IMR-90 (cell line): ENCODE measurements at regions not wholly inside any gene's neighbourhood (a gene's known extent, or its start where the extent isn't known, plus 50 kb on each side); places are given as distances from the start of the nearest gene placed in this dataset.

Source experiments
- ATAC-seq: fragments of 200-7000 bp; cut with Tn5 transposase; 2 replicates; pipeline ENCODE4 v1.9.1; 2020; ENCODE audit warnings: low read depth, mild to moderate bottlenecking, moderate library complexity
- BruUV-seq: library from RNA; stranded (reverse); fragments of 400-500 nt; replicated peaks from 2 replicates; lab custom pipeline; 2021; lab: Mats Ljungman, UMichigan
- CTCF ChIA-PET: fragments of 300-600 bp; formaldehyde crosslinking; extraction: SDS; loops from one replicate; lab custom pipeline; 2021; ENCODE audit warnings: antibody characterized with exemption; lab: Yijun Ruan, JAX
- POLR2A ChIA-PET: fragments of 300-600 bp; sonication (Branson Sonifier 250); formaldehyde crosslinking; loops from one replicate; lab custom pipeline; 2022; ENCODE audit warnings: antibody characterized with exemption; ENCODE audit not compliant: unreplicated experiment; lab: Charles Lee
- DNase-seq: peaks from one replicate; pipeline ENCODE4 v3.0.0; 2013
- H2AFZ ChIP-seq: replicated peaks from 2 replicates; pipeline ENCODE3; 2013; ENCODE audit warnings: low read length, mild to moderate bottlenecking; ENCODE audit not compliant: poor library complexity
- H2AK5ac ChIP-seq: 2 replicates; pipeline ENCODE4 v1.6.1; 2013; ENCODE audit warnings: low read depth, low read length, inconsistent platforms
- H2AK9ac ChIP-seq: replicated peaks from 2 replicates; pipeline ENCODE3; 2013; ENCODE audit warnings: mild to moderate bottlenecking, low read depth, low read length, moderate library complexity; ENCODE audit not compliant: poor library complexity
- H2BK120ac ChIP-seq: 2 replicates; pipeline ENCODE4 v1.6.1; 2013; ENCODE audit warnings: low read depth, low read length, inconsistent platforms
- H2BK15ac ChIP-seq: 3 replicates; pipeline ENCODE4 v1.6.1; 2013; ENCODE audit warnings: low read depth, low read length, inconsistent platforms
- H2BK20ac ChIP-seq: 2 replicates; pipeline ENCODE4 v1.6.1; 2013; ENCODE audit warnings: low read depth, mild to moderate bottlenecking, inconsistent platforms, low read length, moderate library complexity
- H2BK5ac ChIP-seq: 2 replicates; pipeline ENCODE4 v1.6.1; 2013; ENCODE audit warnings: mild to moderate bottlenecking, low read depth, low read length, inconsistent platforms; ENCODE audit not compliant: poor library complexity, severe bottlenecking
- H3K14ac ChIP-seq: replicated peaks from 2 replicates; pipeline ENCODE4 v1.6.1; 2013; ENCODE audit warnings: low read depth, low read length, inconsistent platforms
- H3K18ac ChIP-seq: 2 replicates; pipeline ENCODE4 v1.6.1; 2013; ENCODE audit warnings: low read depth, low read length, control low read depth
- H3K23ac ChIP-seq: 2 replicates; pipeline ENCODE4 v1.6.1; 2013; ENCODE audit warnings: low read depth, low read length, inconsistent platforms
- H3K27ac ChIP-seq: 2 replicates; pipeline ENCODE4 v1.5.1; 2013; ENCODE audit warnings: mild to moderate bottlenecking, control low read depth, low read length; ENCODE audit not compliant: insufficient read depth
- H3K27me3 ChIP-seq: 2 replicates; pipeline ENCODE4 v1.6.1; 2013; ENCODE audit warnings: low read length; ENCODE audit not compliant: control insufficient read depth, insufficient read depth
- H3K36me3 ChIP-seq: 2 replicates; pipeline ENCODE4 v1.6.1; 2013; ENCODE audit warnings: low read length, mixed read lengths; ENCODE audit not compliant: control insufficient read depth, insufficient read depth
- H3K4ac ChIP-seq: 2 replicates; pipeline ENCODE4 v1.6.1; 2013; ENCODE audit warnings: low read depth, low read length, inconsistent platforms
- H3K4me1 ChIP-seq: 2 replicates; pipeline ENCODE4 v1.6.1; 2013; ENCODE audit warnings: low read length, mixed read lengths; ENCODE audit not compliant: control insufficient read depth, insufficient read depth
- H3K4me2 ChIP-seq: 2 replicates; pipeline ENCODE4 v1.6.1; 2013; ENCODE audit warnings: low read depth, mild to moderate bottlenecking, control low read depth, low read length, moderate library complexity
- H3K4me3 ChIP-seq: 2 replicates; pipeline ENCODE4 v1.5.1; 2013; ENCODE audit warnings: low read depth, mild to moderate bottlenecking, control low read depth, low read length, moderate library complexity; ENCODE audit not compliant: insufficient read depth
- H3K56ac ChIP-seq: 2 replicates; pipeline ENCODE4 v1.6.1; 2013; ENCODE audit warnings: low read length, inconsistent platforms; ENCODE audit not compliant: insufficient read depth; ENCODE audit errors: extremely low read depth
- H3K79me1 ChIP-seq, 2 experiments: 2 replicates each; pipeline ENCODE4 v1.6.1; 2013; ENCODE audit warnings: low read length in 2 of 2, inconsistent platforms in 1 of 2, low read depth in 1 of 2
- H3K9ac ChIP-seq: 2 replicates; pipeline ENCODE4 v1.6.1; 2013; ENCODE audit warnings: low read depth, low read length, control low read depth
- H3K9me1 ChIP-seq: 2 replicates; pipeline ENCODE4 v1.6.1; 2013; ENCODE audit warnings: low read length, inconsistent platforms; ENCODE audit not compliant: insufficient read depth
- H3K9me3 ChIP-seq: 2 replicates; pipeline ENCODE4 v1.6.1; 2013; ENCODE audit warnings: low read length; ENCODE audit not compliant: control insufficient read depth, insufficient read depth
- H4K20me1 ChIP-seq: 2 replicates; pipeline ENCODE4 v1.6.1; 2013; ENCODE audit warnings: low read length, inconsistent platforms; ENCODE audit not compliant: insufficient read depth
- H4K5ac ChIP-seq: 2 replicates; pipeline ENCODE4 v1.6.1; 2013; ENCODE audit warnings: mild to moderate bottlenecking, low read depth, low read length, control low read depth
- H4K8ac ChIP-seq, 2 experiments: 2 replicates each; pipeline ENCODE4 v1.6.1; 2013; ENCODE audit warnings: low read depth in 2 of 2, low read length in 2 of 2, control low read depth in 1 of 2, inconsistent platforms in 1 of 2
- H4K91ac ChIP-seq: 2 replicates; pipeline ENCODE4 v1.6.1; 2013; ENCODE audit warnings: low read depth, low read length, inconsistent platforms; ENCODE audit not compliant: insufficient read depth
- BHLHE40 ChIP-seq: fragments of 150-350 bp; IDR thresholded peaks from 2 replicates; pipeline ENCODE4 v1.6.1; 2016; ENCODE audit warnings: mild to moderate bottlenecking, low read depth, low read length
- CEBPB ChIP-seq: IDR thresholded peaks from 2 replicates; pipeline ENCODE4 v1.6.1; 2012; ENCODE audit warnings: low read depth, low read length, improper control_type of control experiment
- CHD1 ChIP-seq: IDR thresholded peaks from 2 replicates; pipeline ENCODE4 v1.6.1; 2012; ENCODE audit warnings: low read depth, low read length, improper control_type of control experiment
- FOS ChIP-seq: fragments of 150-350 bp; IDR thresholded peaks from 2 replicates; pipeline ENCODE4 v1.6.1; 2016; ENCODE audit warnings: low read depth, low read length
- MAFK ChIP-seq: IDR thresholded peaks from 2 replicates; pipeline ENCODE4 v1.6.1; 2012; ENCODE audit warnings: low read depth, low read length, improper control_type of control experiment
- MAZ ChIP-seq: IDR thresholded peaks from 2 replicates; pipeline ENCODE4 v1.6.1; 2012; ENCODE audit warnings: low read depth, mild to moderate bottlenecking, low read length, improper control_type of control experiment, moderate library complexity, borderline replicate concordance
- MXI1 ChIP-seq: IDR thresholded peaks from 2 replicates; pipeline ENCODE4 v1.6.1; 2012; ENCODE audit warnings: low read depth, mild to moderate bottlenecking, low read length, moderate library complexity, borderline replicate concordance
- NFE2L2 ChIP-seq: fragments of 150-350 bp; IDR thresholded peaks from 2 replicates; pipeline ENCODE4 v1.6.1; 2016; ENCODE audit warnings: low read depth, mild to moderate bottlenecking, low read length
- POLR2A ChIP-seq: IDR thresholded peaks from 2 replicates; pipeline ENCODE4 v1.6.1; 2012; ENCODE audit warnings: mild to moderate bottlenecking, low read depth, low read length
- RAD21 ChIP-seq: IDR thresholded peaks from 2 replicates; pipeline ENCODE4 v1.6.1; 2012; ENCODE audit warnings: low read length, improper control_type of control experiment
- RCOR1 ChIP-seq: IDR thresholded peaks from 2 replicates; pipeline ENCODE4 v1.6.1; 2012; ENCODE audit warnings: mild to moderate bottlenecking, low read length, improper control_type of control experiment; ENCODE audit not compliant: insufficient replicate concordance
- RFX5 ChIP-seq: IDR thresholded peaks from 2 replicates; pipeline ENCODE4 v1.8.0; 2012; ENCODE audit warnings: low read depth, mild to moderate bottlenecking, low read length, moderate library complexity
- SMC3 ChIP-seq: fragments of 150-350 bp; IDR thresholded peaks from 2 replicates; pipeline ENCODE4 v1.6.1; 2016; ENCODE audit warnings: low read depth, mild to moderate bottlenecking, antibody characterized with exemption, low read length, moderate library complexity
- WGBS, 2 experiments: methylation state at CpG; one replicate each; pipeline versions ENCODE4 v1.1.5 to v1.1.7; 2013; ENCODE audit warnings: missing lambda C conversion rate in 2 of 2; ENCODE audit not compliant: insufficient read length in 1 of 2; ENCODE audit errors: extremely low coverage in 2 of 2; 5-methylcytosine and 5-hydroxymethylcytosine counted together
- dilution Hi-C: fragments of 300-500 bp; cut with HindIII; formaldehyde crosslinking; loops from one replicate; pipeline ENCODE4 v1.14.3; 2018; ENCODE audit warnings: low sequenced_read_pairs; ENCODE audit not compliant: unreplicated experiment
- in situ Hi-C: fragments of 300-500 bp; cut with MboI; formaldehyde crosslinking; loops from 3 replicates; pipeline ENCODE4 v1.14.3; 2019; ENCODE audit warnings: low sequenced_read_pairs, inconsistent platforms, mixed read lengths
- intact Hi-C: fragments of 100-400 bp; cut with micrococcal nuclease; formaldehyde crosslinking; loops from 2 replicates; pipeline ENCODE4 v1.10.0; 2022
- TF ChIP-seq, protein P1 (sequence below): conservative IDR thresholded peaks from 2 replicates; pipeline ENCODE4 v1.5.1; 2012; ENCODE audit warnings: mild to moderate bottlenecking, low read depth, low read length, improper control_type of control experiment
- TF ChIP-seq, protein P2 (sequence below): fragments of 150-350 bp; IDR thresholded peaks from 2 replicates; pipeline ENCODE4 v1.6.1; 2016; ENCODE audit warnings: low read depth, mild to moderate bottlenecking, low read length, moderate library complexity, borderline replicate concordance
- TF ChIP-seq, protein P3 (sequence below): fragments of 150-350 bp; IDR thresholded peaks from 2 replicates; pipeline ENCODE4 v1.6.1; 2017; ENCODE audit warnings: mild to moderate bottlenecking, antibody characterized with exemption, low read length, low read depth

GRCh38 chr17:79392598-79392997 lies 218.3 kb downstream of the RBFOX3 start:
- Histone ChIP-seq H4K91ac (no peak overlapping the region), H2AFZ (no peak overlapping the region), H3K9me3 (no peaks in the 10 kb centered on the region), H4K20me1 (no peaks in the 10 kb centered on the region), H3K36me3 (no peaks in the 10 kb centered on the region), H4K5ac (no peak overlapping the region), H3K18ac (no peak overlapping the region), H3K4me2 (no peak overlapping the region), H3K27me3 (peaks cover 18% of the 10 kb centered on the region; the same call in 1 of the 2 replicates), H3K79me1 (no peaks in the 10 kb centered on the region), H2AK5ac (no peak overlapping the region), H2BK15ac (no peak overlapping the region), H2AK9ac (no peak overlapping the region), H3K4me1 (no peaks in the 10 kb centered on the region), H4K8ac (no peak overlapping the region), H3K23ac (no peak overlapping the region), H3K9ac (no peak overlapping the region), H3K4ac (no peak overlapping the region), H3K27ac (no peak overlapping the region), H3K56ac (no peak overlapping the region), H2BK5ac (no peak overlapping the region), H3K14ac (no peak overlapping the region), H3K9me1 (peaks cover 2% of the 10 kb centered on the region), H2BK20ac (no peak overlapping the region), H3K4me3 (no peak overlapping the region), H2BK120ac (no peak overlapping the region)
- TF ChIP-seq BHLHE40 (no peak), SMC3 (no peak), POLR2A (no peak), MAFK (no peak), CHD1 (no peak), RCOR1 (no peak), CEBPB (no peak), MAZ (no peak), FOS (no peak), RFX5 (no peak), MXI1 (no peak), NFE2L2 (no peak), RAD21 (no peak)
- TF ChIP-seq, protein P1, sequence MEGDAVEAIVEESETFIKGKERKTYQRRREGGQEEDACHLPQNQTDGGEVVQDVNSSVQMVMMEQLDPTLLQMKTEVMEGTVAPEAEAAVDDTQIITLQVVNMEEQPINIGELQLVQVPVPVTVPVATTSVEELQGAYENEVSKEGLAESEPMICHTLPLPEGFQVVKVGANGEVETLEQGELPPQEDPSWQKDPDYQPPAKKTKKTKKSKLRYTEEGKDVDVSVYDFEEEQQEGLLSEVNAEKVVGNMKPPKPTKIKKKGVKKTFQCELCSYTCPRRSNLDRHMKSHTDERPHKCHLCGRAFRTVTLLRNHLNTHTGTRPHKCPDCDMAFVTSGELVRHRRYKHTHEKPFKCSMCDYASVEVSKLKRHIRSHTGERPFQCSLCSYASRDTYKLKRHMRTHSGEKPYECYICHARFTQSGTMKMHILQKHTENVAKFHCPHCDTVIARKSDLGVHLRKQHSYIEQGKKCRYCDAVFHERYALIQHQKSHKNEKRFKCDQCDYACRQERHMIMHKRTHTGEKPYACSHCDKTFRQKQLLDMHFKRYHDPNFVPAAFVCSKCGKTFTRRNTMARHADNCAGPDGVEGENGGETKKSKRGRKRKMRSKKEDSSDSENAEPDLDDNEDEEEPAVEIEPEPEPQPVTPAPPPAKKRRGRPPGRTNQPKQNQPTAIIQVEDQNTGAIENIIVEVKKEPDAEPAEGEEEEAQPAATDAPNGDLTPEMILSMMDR = no peak
- TF ChIP-seq, protein P2, sequence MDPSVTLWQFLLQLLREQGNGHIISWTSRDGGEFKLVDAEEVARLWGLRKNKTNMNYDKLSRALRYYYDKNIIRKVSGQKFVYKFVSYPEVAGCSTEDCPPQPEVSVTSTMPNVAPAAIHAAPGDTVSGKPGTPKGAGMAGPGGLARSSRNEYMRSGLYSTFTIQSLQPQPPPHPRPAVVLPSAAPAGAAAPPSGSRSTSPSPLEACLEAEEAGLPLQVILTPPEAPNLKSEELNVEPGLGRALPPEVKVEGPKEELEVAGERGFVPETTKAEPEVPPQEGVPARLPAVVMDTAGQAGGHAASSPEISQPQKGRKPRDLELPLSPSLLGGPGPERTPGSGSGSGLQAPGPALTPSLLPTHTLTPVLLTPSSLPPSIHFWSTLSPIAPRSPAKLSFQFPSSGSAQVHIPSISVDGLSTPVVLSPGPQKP = no peak
- TF ChIP-seq, protein P3, sequence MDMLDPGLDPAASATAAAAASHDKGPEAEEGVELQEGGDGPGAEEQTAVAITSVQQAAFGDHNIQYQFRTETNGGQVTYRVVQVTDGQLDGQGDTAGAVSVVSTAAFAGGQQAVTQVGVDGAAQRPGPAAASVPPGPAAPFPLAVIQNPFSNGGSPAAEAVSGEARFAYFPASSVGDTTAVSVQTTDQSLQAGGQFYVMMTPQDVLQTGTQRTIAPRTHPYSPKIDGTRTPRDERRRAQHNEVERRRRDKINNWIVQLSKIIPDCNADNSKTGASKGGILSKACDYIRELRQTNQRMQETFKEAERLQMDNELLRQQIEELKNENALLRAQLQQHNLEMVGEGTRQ = no peak
- DNase-seq = no peak
- BruUV-seq = no TSS peak
- dilution Hi-C loops = no loop called here
- ChIA-PET CTCF (interaction anchor here (0.8 to 2.5 kb wide), 10 partner anchors 8 to 391 kb away, joined by 3 to 20 read pairs (median 3); no protein-coding TSS in a partner anchor), POLR2A (no interaction called here)
- no peak for ATAC-seq
- in situ Hi-C loops = loop anchor here (10.0 to 25.0 kb wide), 3 partner anchors 308 to 530 kb away; no protein-coding TSS in a partner anchor
- intact Hi-C loops = loop anchor here (2.0 to 5.0 kb wide), 4 partner anchors 316 to 600 kb away; no protein-coding TSS in a partner anchor
- no CpG with 5 or more reads among the region's 5 CpGs for WGBS, 2 experiments
